ENCODE measurements at regions not wholly inside any gene's neighbourhood (a gene's known extent, or its start where the extent isn't known, plus 50 kb on each side); places are given as distances from the start of the nearest gene placed in this dataset.
"Not testable (repeated sequence)": the region's sequence is repeated elsewhere in the genome, so short reads cannot be mapped to it uniquely, and the experiment has no call there.

- no peak for DNase-seq
- intact Hi-C loops (cut with DNase I) = no loop called here
Observed at GRCh38 chrX:114038358-114038757, 545.5 kb upstream of the HTR2C start.

DNA sequence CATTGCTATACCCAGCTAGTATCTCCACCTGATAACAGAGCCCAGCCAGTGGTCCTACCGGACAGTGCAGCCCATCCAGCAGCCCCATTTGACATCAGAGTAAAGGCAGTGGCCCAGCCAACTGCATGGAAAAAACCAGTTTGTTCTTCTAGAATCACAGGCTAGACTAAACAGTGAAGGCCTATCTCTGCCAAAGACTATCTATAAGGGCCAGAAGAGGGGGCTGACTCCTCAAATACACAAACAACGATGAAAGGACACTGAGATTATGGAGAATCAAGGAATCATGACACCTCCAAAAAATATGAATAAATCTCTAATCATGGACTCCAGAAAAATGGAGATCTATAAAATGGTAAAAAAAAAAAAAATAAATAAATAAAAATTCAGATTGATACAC is 546.4 kb upstream of the HTR2C start:
- DNase-seq = no peak
- intact Hi-C loops (cut with DNase I) = no loop called here

GRCh38 chrX:114028907-114029662 is 554.8 kb upstream of the HTR2C start:
- DNase-seq = no peak
- intact Hi-C loops (cut with DNase I) = no loop called here

DNA sequence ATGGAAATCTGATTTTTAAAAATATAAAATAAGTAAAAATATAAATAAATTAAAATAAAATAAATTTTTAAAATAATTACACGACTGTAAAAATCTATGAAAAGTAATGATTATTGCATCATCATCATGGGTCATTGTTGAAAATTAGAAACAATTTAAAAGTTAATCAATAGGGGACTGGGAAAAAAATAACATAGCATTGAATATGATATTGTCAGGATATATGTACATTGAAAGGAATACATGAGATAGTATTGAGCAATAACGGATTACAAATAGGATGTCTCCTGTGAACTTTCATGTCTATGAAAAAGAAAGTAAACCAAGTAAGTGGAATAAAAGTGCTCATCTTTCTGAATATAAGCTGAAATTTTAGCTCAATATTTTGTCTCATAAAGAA is 566.8 kb upstream of the HTR2C start:
- no peak for DNase-seq
- intact Hi-C loops (cut with DNase I) = no loop called here

- intact Hi-C loops (cut with DNase I) = no loop called here
- no peak for DNase-seq
Observed at GRCh38 chrX:114015966-114016365, 567.9 kb upstream of the HTR2C start.

DNA sequence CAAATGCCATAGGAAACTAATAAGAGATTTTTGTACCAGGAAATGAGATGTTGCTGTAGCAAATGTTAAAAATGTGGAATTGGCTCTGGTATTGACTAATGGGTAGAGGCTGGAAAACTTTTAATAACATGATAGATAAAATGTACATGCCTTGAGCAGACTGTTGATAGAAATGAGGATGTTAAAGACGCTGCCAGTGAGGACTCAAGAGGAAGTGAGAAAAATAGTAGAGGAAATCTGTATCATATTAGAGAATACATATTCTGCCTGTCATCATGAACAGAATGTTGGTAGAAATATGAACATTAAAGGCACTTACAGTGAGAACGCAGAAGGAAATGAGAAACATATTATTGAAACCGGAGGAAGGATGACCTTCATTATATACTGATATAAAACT is 577.2 kb upstream of the HTR2C start:
- no peak for DNase-seq

DNA sequence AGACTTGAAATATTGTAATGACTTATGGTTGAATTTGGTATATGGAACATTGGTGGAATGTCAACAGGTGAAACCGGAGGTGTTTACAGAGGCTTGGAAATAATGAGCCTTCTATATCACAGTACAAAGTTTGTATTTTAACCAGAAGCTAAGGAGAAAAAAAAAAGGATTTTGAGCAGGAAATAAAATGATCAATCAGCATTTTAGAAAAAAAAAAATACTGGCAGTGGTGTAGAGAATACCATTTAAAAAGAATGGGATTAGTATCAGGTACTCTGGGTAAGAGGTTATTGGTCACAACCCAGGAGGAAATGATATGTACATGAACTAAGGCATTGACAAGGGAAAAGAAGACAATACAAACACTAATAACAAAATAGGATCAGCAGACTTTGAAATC is 587.1 kb upstream of the HTR2C start:
- no peak for DNase-seq
- intact Hi-C loops (cut with DNase I) = no loop called here

More for the DNA sequence above, 577.2 kb upstream of the HTR2C start:
- intact Hi-C loops (cut with DNase I) = no loop called here

GRCh38 chrX:113991720-113992119 is 592.2 kb upstream of the HTR2C start:
- DNase-seq; intact Hi-C loops (cut with DNase I): not testable (repeated sequence)

GRCh38 chrX:113990669-113991068 is 593.2 kb upstream of the HTR2C start:
- intact Hi-C loops (cut with DNase I); DNase-seq: not testable (repeated sequence)

- intact Hi-C loops (cut with DNase I) = not testable (repeated sequence)
Observed at GRCh38 chrX:113988315-113988935, 595.5 kb upstream of the HTR2C start.

GRCh38 chrX:113986427-113986826 is 597.5 kb upstream of the HTR2C start:
- intact Hi-C loops (cut with DNase I) = no loop called here
- no peak for DNase-seq

More at GRCh38 chrX:113988315-113988935, 595.5 kb upstream of the HTR2C start:
- DNase-seq = not testable (repeated sequence)

GRCh38 chrX:113982766-113983165 is 601.1 kb upstream of the HTR2C start:
- DNase-seq = no peak
- intact Hi-C loops (cut with DNase I) = no loop called here

DNA sequence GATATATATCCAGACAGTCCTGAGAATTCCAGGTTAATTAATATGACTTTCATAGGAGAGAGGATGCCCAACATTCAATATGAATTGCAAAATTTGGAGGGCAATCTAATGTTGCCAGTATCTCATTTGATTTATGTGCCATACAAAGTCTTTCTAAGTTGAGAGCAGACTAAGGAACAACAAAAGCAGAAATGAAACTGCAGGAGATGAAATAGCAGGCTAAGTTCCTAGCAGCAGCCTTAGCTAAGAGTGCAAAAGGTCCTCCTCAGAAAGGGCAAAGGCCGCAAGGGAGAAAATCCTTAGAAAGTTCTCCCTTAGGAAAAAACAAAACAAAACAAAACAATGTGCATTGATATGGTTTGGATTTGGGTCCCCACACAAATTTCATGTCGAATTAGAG is 602.9 kb upstream of the HTR2C start:
- DNase-seq = peak in 1 of 42 donors; percentile 1
- intact Hi-C loops (cut with DNase I) = no loop called here

- intact Hi-C loops (cut with DNase I) = no loop called here
- no peak for DNase-seq
Observed at GRCh38 chrX:113977887-113978286, 606.0 kb upstream of the HTR2C start.

DNA sequence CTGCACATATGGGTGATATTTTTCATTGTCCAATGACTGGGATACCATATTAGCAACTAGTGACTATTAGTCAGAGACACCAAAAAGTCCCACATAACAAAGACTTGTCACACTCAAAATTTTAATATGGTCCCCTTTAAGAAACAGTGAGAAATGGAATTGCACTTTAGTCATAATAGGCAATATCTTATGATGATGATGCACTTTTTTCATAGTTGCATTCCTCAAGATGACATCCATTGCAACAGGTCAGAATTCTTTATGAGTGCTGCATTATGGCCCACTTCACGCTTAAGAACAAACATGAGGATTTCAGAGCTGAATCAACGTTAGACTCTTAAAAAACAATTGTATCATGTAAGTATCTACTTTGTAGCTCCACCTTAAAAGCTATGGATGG is 608.4 kb upstream of the HTR2C start:
- intact Hi-C loops (cut with DNase I) = no loop called here
- no peak for DNase-seq

GRCh38 chrX:113974881-113975280 is 609.0 kb upstream of the HTR2C start:
- intact Hi-C loops (cut with DNase I) = no loop called here
- no peak for DNase-seq

DNA sequence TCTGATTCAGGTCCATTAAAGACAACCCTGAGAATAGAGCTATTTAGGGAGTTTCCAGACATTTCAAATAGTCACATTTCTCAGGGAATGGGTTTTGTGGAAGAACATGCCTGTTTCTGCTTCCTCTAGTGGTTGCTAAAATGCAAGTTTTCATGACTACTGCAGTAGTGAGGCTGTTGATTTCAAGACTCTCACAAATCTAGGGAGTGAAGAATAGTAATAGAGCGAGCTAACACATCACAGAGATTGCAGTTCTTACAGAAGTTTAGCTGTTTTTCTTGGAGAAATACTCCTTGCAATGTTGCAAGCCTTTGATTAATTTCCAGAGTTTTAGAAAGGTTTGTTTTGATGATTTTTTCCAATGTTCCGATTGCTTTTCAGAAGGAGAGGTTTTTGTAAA is 610.2 kb upstream of the HTR2C start:
- DNase-seq = no peak
- intact Hi-C loops (cut with DNase I) = no loop called here

GRCh38 chrX:113966791-113967190 is 617.1 kb upstream of the HTR2C start:
- DNase-seq = no peak
- intact Hi-C loops (cut with DNase I) = no loop called here

- intact Hi-C loops (cut with DNase I) = no loop called here
- no peak for DNase-seq
Observed at GRCh38 chrX:113962343-113962742, 621.5 kb upstream of the HTR2C start.

- intact Hi-C loops (cut with DNase I) = no loop called here
- DNase-seq = no peak
Observed at GRCh38 chrX:113959912-113960626, 623.8 kb upstream of the HTR2C start.

All from head of caudate nucleus (tissue), 42 donors.